Calu3 (cell line): ENCODE measurements at regions not wholly inside any gene's neighbourhood (a gene's known extent, or its start where the extent isn't known, plus 50 kb on each side); places are given as distances from the start of the nearest gene placed in this dataset.

Source experiments
- BruUV-seq: library from RNA; stranded (reverse); fragments of 400-500 nt; replicated peaks from 2 replicates; lab custom pipeline; 2021; lab: Mats Ljungman, UMichigan
- CTCF ChIA-PET: fragments of 300-600 bp; sonication (Branson Sonifier 250); formaldehyde crosslinking; loops from one replicate; lab custom pipeline; 2022; ENCODE audit warnings: antibody characterized with exemption; lab: Charles Lee
- DNase-seq: peaks from one replicate; pipeline ENCODE4 v3.0.0; 2022
- H3K27ac Mint-ChIP-seq: one replicate; pipeline ENCODE4 v1.8.0; 2022; ENCODE audit warnings: mixed read lengths; ENCODE audit not compliant: unreplicated experiment
- H3K27me3 Mint-ChIP-seq: one replicate; pipeline ENCODE4 v1.8.0; 2022; ENCODE audit warnings: mixed read lengths; ENCODE audit not compliant: unreplicated experiment
- H3K36me3 Mint-ChIP-seq: one replicate; pipeline ENCODE4 v1.8.0; 2022; ENCODE audit warnings: mild to moderate bottlenecking, moderate library complexity, mixed read lengths; ENCODE audit not compliant: insufficient read depth, unreplicated experiment
- H3K4me1 Mint-ChIP-seq: one replicate; pipeline ENCODE4 v1.8.0; 2022; ENCODE audit warnings: mild to moderate bottlenecking, low read depth, mixed read lengths; ENCODE audit not compliant: unreplicated experiment
- H3K4me3 Mint-ChIP-seq: one replicate; pipeline ENCODE4 v1.8.0; 2022; ENCODE audit warnings: mild to moderate bottlenecking, low read depth, moderate library complexity, mixed read lengths; ENCODE audit not compliant: unreplicated experiment
- H3K9me3 Mint-ChIP-seq: one replicate; pipeline ENCODE4 v1.8.0; 2022; ENCODE audit warnings: low read depth, mixed read lengths; ENCODE audit not compliant: unreplicated experiment
- CTCF ChIP-seq: fragments of 200-600 bp; IDR thresholded peaks from one replicate; pipeline ENCODE4 v1.8.0; 2022; ENCODE audit warnings: antibody characterized with exemption; ENCODE audit not compliant: unreplicated experiment
- intact Hi-C: fragments of 100-400 bp; cut with micrococcal nuclease; formaldehyde crosslinking; loops from one replicate; pipeline ENCODE4 v1.10.0; 2022; ENCODE audit not compliant: unreplicated experiment

DNA sequence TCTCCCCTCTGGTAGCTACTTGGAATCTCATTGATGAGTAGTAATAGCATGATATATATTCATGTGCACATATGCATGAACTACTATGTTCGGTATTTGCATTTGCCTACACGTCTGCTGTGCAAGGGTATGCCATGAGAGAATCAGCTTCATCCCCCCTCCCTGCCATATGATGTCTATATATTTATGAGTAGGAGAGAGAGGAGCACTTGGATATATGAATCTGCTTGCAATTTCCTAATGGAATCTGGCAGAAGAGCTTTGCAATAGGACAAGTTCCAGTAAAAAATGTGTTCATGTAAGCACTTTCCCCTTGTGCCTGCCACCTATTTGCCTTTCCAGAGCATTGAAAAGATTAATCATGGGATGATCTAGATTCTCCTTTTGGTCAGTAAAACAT lies 76.2 kb upstream of the BACH2 start:
- Mint-ChIP-seq H3K36me3 (no peaks in the 10 kb centered on the region), H3K27ac (no peak overlapping the region), H3K4me1 (peaks cover 14% of the 10 kb centered on the region), H3K27me3 (no peaks in the 10 kb centered on the region), H3K4me3 (no peak overlapping the region), H3K9me3 (peaks cover 1% of the 10 kb centered on the region)
- no TSS peak for BruUV-seq
- no peak for TF ChIP-seq CTCF
- CTCF ChIA-PET: no interaction called here
- no peak for DNase-seq
- intact Hi-C loops: no loop called here

DNA sequence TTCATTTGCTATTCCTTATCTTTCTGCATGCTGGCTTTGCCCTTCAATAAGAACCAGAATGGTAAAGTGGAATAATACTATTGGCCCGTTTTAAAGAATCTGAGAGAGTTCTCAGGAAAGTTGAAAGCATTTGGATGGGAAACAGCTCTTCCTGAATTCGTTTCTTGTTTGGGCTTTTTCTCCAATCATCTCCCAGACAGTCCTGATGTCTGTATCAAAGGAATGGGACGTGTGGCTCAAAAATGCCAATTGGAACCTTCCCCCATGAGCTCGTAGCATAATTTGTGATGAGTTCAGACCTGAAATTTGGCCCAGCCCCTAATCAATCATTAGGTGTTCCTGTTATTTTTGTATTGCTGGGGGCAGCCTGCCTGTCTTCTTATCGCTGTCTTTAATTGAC lies 75.8 kb upstream of the BACH2 start:
- no peaks in the 10 kb centered on the region for H3K36me3 Mint-ChIP-seq
- intact Hi-C loops: no loop called here
- CTCF ChIA-PET: no interaction called here
- DNase-seq: no peak
- peaks cover 14% of the 10 kb centered on the region for H3K4me1 Mint-ChIP-seq
- peaks cover 3% of the 10 kb centered on the region for H3K9me3 Mint-ChIP-seq
- H3K27ac Mint-ChIP-seq: no peak overlapping the region
- BruUV-seq: no TSS peak
- no peak for TF ChIP-seq CTCF
- no peaks in the 10 kb centered on the region for H3K27me3 Mint-ChIP-seq
- H3K4me3 Mint-ChIP-seq: no peak overlapping the region

GRCh38 chr6:90370493-90370959 lies 73.9 kb upstream of the BACH2 start:
- Mint-ChIP-seq H3K4me3 (no peak overlapping the region), H3K9me3 (peaks cover 3% of the 10 kb centered on the region), H3K27me3 (no peaks in the 10 kb centered on the region), H3K27ac (no peak overlapping the region), H3K36me3 (no peaks in the 10 kb centered on the region), H3K4me1 (peaks cover 14% of the 10 kb centered on the region)
- no TSS peak for BruUV-seq
- no peak for TF ChIP-seq CTCF
- CTCF ChIA-PET: no interaction called here
- intact Hi-C loops: no loop called here
- DNase-seq: no peak

DNA sequence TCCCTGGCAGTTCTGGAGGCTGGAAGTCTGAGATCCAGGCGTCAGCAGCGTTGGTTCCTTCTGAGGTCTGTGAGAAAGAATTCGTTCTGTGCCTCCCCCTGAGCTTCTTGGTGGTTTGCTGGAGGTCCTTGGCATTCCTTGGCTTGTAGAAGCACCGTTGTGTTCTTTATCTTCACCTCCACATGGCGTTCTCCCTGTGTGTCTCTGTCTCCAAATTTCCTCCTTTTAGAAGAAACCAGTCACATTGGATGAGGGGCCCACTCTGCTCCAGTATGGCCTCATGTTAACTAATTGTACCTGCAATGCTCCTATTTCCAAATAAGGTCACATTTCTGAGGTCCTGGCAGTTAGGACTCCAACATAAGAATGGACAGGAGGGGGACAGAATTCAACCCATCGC lies 73.0 kb upstream of the BACH2 start:
- peaks cover 14% of the 10 kb centered on the region for H3K4me1 Mint-ChIP-seq
- CTCF ChIA-PET: no interaction called here
- H3K27me3 Mint-ChIP-seq: no peaks in the 10 kb centered on the region
- no peak for DNase-seq
- intact Hi-C loops: no loop called here
- no TSS peak for BruUV-seq
- peaks cover 3% of the 10 kb centered on the region for H3K9me3 Mint-ChIP-seq
- no peak overlapping the region for H3K4me3 Mint-ChIP-seq
- no peak for TF ChIP-seq CTCF
- H3K36me3 Mint-ChIP-seq: no peaks in the 10 kb centered on the region
- peak overlapping the region; percentile 64 for H3K27ac Mint-ChIP-seq
